ENCODE measurements at regions not wholly inside any gene's neighbourhood (a gene's known extent, or its start where the extent isn't known, plus 50 kb on each side); places are given as distances from the start of the nearest gene placed in this dataset.
"Not testable (repeated sequence)": the region's sequence is repeated elsewhere in the genome, so short reads cannot be mapped to it uniquely, and the experiment has no call there.

- Histone ChIP-seq H3K4me3 (ENCODE audit: insufficient read depth, low read length) (no peak overlapping the region), H3K4me2 (ENCODE audit: insufficient read depth, low read length) (no peak overlapping the region), H3K27me3 (ENCODE audit: insufficient read depth, low read length) (no peaks in the 10 kb centered on the region), H3K4me1 (ENCODE audit: insufficient read depth, low read length) (no peaks in the 10 kb centered on the region), H3K36me3 (ENCODE audit: insufficient read depth, low read length) (no peaks in the 10 kb centered on the region), H3K79me2 (ENCODE audit: insufficient read depth, low read length) (no peaks in the 10 kb centered on the region), H3K9me3 (ENCODE audit: low read depth, low read length) (no peaks in the 10 kb centered on the region), H4K20me1 (ENCODE audit: insufficient read depth, low read length) (no peaks in the 10 kb centered on the region), H2AFZ (ENCODE audit: low read length) (no peak overlapping the region), H3K27ac (ENCODE audit: low read depth, low read length) (no peak overlapping the region)
- DNase-seq (ENCODE audit: insufficient read length, low spot score, missing footprints), result no peak
- no peak for TF ChIP-seq CTCF (IDR thresholded peaks at IDR 0.05; ENCODE audit: extremely low read depth, low read depth, low read length)
Measured at GRCh38 chr1:95905818-95906395, 671.9 kb downstream of the RWDD3 start.

- H3K4me3 ChIP-seq (ENCODE audit: insufficient read depth, low read length); H3K27me3 ChIP-seq (ENCODE audit: insufficient read depth, low read length); H3K9me3 ChIP-seq (ENCODE audit: low read depth, low read length); H3K4me1 ChIP-seq (ENCODE audit: insufficient read depth, low read length); H4K20me1 ChIP-seq (ENCODE audit: insufficient read depth, low read length); H3K4me2 ChIP-seq (ENCODE audit: insufficient read depth, low read length); DNase-seq (ENCODE audit: insufficient read length, low spot score, missing footprints); H3K36me3 ChIP-seq (ENCODE audit: insufficient read depth, low read length); H3K27ac ChIP-seq (ENCODE audit: low read depth, low read length); H3K79me2 ChIP-seq (ENCODE audit: insufficient read depth, low read length); H2AFZ ChIP-seq (ENCODE audit: low read length): not testable (repeated sequence)
Measured at GRCh38 chr1:95911739-95912138, 677.7 kb downstream of the RWDD3 start.

- no peaks in the 10 kb centered on the region for H3K36me3 ChIP-seq (ENCODE audit: insufficient read depth, low read length)
- H3K4me2 ChIP-seq (ENCODE audit: insufficient read depth, low read length), result no peak overlapping the region
- no peaks in the 10 kb centered on the region for H3K9me3 ChIP-seq (ENCODE audit: low read depth, low read length)
- H2AFZ ChIP-seq (ENCODE audit: low read length), result no peak overlapping the region
- H3K79me2 ChIP-seq (ENCODE audit: insufficient read depth, low read length), result no peaks in the 10 kb centered on the region
- H3K4me3 ChIP-seq (ENCODE audit: insufficient read depth, low read length), result no peak overlapping the region
- no peaks in the 10 kb centered on the region for H3K27me3 ChIP-seq (ENCODE audit: insufficient read depth, low read length)
- no peak for DNase-seq (ENCODE audit: insufficient read length, low spot score, missing footprints)
- H4K20me1 ChIP-seq (ENCODE audit: insufficient read depth, low read length), result no peaks in the 10 kb centered on the region
- no peak overlapping the region for H3K27ac ChIP-seq (ENCODE audit: low read depth, low read length)
- peak; percentile 34 for TF ChIP-seq CTCF (IDR thresholded peaks at IDR 0.05; ENCODE audit: extremely low read depth, low read depth, low read length)
- H3K4me1 ChIP-seq (ENCODE audit: insufficient read depth, low read length), result no peaks in the 10 kb centered on the region
Measured at GRCh38 chr1:95916616-95917015, 682.6 kb downstream of the RWDD3 start.

- H4K20me1 ChIP-seq (ENCODE audit: insufficient read depth, low read length), result no peaks in the 10 kb centered on the region
- no peaks in the 10 kb centered on the region for H3K36me3 ChIP-seq (ENCODE audit: insufficient read depth, low read length)
- DNase-seq (ENCODE audit: insufficient read length, low spot score, missing footprints), result no peak
- TF ChIP-seq CTCF (IDR thresholded peaks at IDR 0.05; ENCODE audit: extremely low read depth, low read depth, low read length), result no peak
- H3K27ac ChIP-seq (ENCODE audit: low read depth, low read length), result no peak overlapping the region
- H3K4me2 ChIP-seq (ENCODE audit: insufficient read depth, low read length), result no peak overlapping the region
- no peaks in the 10 kb centered on the region for H3K27me3 ChIP-seq (ENCODE audit: insufficient read depth, low read length)
- no peaks in the 10 kb centered on the region for H3K79me2 ChIP-seq (ENCODE audit: insufficient read depth, low read length)
- no peak overlapping the region for H2AFZ ChIP-seq (ENCODE audit: low read length)
- no peak overlapping the region for H3K4me3 ChIP-seq (ENCODE audit: insufficient read depth, low read length)
- no peaks in the 10 kb centered on the region for H3K9me3 ChIP-seq (ENCODE audit: low read depth, low read length)
- no peaks in the 10 kb centered on the region for H3K4me1 ChIP-seq (ENCODE audit: insufficient read depth, low read length)
Measured at GRCh38 chr1:95924684-95925083, 690.7 kb downstream of the RWDD3 start.
